IPS-20b (cell line): ENCODE measurements at regions not wholly inside any gene's neighbourhood (a gene's known extent, or its start where the extent isn't known, plus 50 kb on each side); places are given as distances from the start of the nearest gene placed in this dataset.

Experiments
- H3K27ac ChIP-seq: one replicate; pipeline ENCODE4 v1.5.1; 2013; ENCODE audit warnings: low read length
- H3K27me3 ChIP-seq: 2 replicates; pipeline ENCODE4 v1.6.1; 2013; ENCODE audit warnings: mild to moderate bottlenecking, low read length, inconsistent platforms; ENCODE audit not compliant: insufficient read depth
- H3K36me3 ChIP-seq: 2 replicates; pipeline ENCODE4 v1.6.1; 2013; ENCODE audit warnings: low read depth, mild to moderate bottlenecking, inconsistent platforms, low read length, moderate library complexity; ENCODE audit not compliant: insufficient read depth
- H3K4me1 ChIP-seq: 2 replicates; pipeline ENCODE4 v1.6.1; 2013; ENCODE audit warnings: mild to moderate bottlenecking, control low read depth, inconsistent platforms, low read length, moderate library complexity; ENCODE audit not compliant: insufficient read depth
- H3K4me3 ChIP-seq: 2 replicates; pipeline ENCODE4 v1.5.1; 2013; ENCODE audit warnings: mild to moderate bottlenecking, low read length, inconsistent platforms
- H3K9ac ChIP-seq: 2 replicates; pipeline ENCODE4 v1.6.1; 2013; ENCODE audit warnings: low read depth, mild to moderate bottlenecking, inconsistent platforms, low read length, moderate library complexity
- H3K9me3 ChIP-seq: 2 replicates; pipeline ENCODE4 v1.6.1; 2013; ENCODE audit warnings: mild to moderate bottlenecking, low read depth, low read length, inconsistent platforms; ENCODE audit not compliant: insufficient read depth

DNA sequence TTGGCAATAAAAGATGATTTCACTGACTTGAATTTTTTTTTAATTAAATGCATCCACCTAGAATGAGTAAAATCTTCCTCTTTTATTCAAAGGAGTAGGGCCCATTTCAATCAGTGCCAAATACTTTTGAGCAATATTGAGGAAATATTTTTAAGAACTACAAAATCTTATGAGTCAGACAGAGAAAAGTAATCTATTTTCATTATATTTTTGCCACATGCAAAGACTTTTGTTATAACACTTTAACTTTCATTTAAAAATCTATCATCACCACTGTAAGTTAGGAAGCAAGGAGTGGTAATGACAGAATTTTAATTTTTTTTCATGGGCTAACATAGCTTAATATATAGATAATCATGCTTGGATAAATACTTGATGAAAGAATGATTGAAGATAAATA, 345.2 kb upstream of the KITLG start:
- H3K36me3 ChIP-seq = no peaks in the 10 kb centered on the region
- no peak overlapping the region for H3K9ac ChIP-seq
- no peak overlapping the region for H3K4me3 ChIP-seq
- no peak overlapping the region for H3K27ac ChIP-seq
- no peaks in the 10 kb centered on the region for H3K9me3 ChIP-seq
- H3K27me3 ChIP-seq = no peaks in the 10 kb centered on the region
- peaks cover 17% of the 10 kb centered on the region for H3K4me1 ChIP-seq

DNA sequence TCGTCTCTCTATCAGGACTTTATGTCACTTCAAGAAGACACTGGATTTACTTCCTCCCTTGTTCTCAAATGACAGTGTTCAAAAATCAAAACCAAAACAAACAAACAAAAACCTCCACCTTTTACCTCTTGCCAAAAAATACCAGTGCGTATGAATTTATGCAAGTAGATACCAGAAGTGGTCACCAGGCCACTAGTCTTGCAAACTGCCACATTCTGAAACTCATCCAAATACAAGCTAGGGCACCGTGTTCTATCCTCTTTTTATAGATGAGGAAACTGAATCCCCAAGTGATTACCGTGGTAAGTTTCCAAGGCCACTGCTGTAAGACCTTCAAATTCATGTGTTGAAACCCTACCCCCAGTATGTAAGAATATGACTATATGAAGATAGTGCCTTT, 343.9 kb upstream of the KITLG start:
- H3K36me3 ChIP-seq = no peaks in the 10 kb centered on the region
- H3K9ac ChIP-seq = no peak overlapping the region
- H3K27ac ChIP-seq = no peak overlapping the region
- no peak overlapping the region for H3K4me3 ChIP-seq
- H3K9me3 ChIP-seq = no peaks in the 10 kb centered on the region
- no peaks in the 10 kb centered on the region for H3K27me3 ChIP-seq
- peaks cover 17% of the 10 kb centered on the region for H3K4me1 ChIP-seq

DNA sequence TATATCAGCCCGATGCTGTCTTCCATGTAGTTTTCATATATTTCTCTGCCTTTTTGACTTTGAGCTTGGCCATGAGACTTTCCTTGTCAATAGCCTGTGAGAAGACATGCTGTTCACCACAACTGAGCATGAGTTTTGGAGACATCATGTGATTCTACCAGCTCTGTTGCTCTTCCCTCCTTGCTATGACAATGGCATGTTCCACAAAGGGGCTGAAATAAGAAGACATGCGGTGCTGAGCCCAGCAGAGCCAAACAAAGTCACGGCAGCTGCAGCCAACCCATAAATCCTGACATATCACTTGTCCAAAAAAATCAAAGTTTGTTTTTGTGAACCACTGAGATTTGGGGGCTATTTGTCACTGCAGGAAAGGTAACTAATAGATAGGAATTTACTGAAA, 343.4 kb upstream of the KITLG start:
- Histone ChIP-seq H3K27ac (no peak overlapping the region), H3K4me3 (no peak overlapping the region), H3K27me3 (no peaks in the 10 kb centered on the region), H3K4me1 (peaks cover 17% of the 10 kb centered on the region), H3K9ac (no peak overlapping the region), H3K9me3 (no peaks in the 10 kb centered on the region), H3K36me3 (no peaks in the 10 kb centered on the region)

DNA sequence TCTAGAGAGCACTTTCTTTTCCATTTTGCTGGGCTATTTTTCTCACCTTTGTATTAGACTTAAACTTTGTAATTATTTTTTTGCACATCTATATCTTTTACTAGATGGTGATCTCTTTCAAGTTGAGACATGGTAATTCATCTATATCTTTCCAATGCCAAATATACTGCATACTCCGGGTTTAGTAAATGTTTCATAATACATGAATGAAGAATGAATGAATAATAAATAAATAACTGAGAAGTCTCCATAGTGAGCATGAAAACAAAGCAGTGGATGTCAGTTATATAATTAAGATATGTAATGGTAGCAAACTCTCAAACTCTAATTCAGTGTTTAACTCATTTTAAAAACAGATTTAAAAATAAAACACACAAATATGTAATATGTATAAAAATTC, 342.5 kb upstream of the KITLG start:
- Histone ChIP-seq H3K27ac (no peak overlapping the region), H3K4me1 (peaks cover 21% of the 10 kb centered on the region), H3K4me3 (no peak overlapping the region), H3K9ac (no peak overlapping the region), H3K36me3 (no peaks in the 10 kb centered on the region), H3K9me3 (no peaks in the 10 kb centered on the region), H3K27me3 (no peaks in the 10 kb centered on the region)

DNA sequence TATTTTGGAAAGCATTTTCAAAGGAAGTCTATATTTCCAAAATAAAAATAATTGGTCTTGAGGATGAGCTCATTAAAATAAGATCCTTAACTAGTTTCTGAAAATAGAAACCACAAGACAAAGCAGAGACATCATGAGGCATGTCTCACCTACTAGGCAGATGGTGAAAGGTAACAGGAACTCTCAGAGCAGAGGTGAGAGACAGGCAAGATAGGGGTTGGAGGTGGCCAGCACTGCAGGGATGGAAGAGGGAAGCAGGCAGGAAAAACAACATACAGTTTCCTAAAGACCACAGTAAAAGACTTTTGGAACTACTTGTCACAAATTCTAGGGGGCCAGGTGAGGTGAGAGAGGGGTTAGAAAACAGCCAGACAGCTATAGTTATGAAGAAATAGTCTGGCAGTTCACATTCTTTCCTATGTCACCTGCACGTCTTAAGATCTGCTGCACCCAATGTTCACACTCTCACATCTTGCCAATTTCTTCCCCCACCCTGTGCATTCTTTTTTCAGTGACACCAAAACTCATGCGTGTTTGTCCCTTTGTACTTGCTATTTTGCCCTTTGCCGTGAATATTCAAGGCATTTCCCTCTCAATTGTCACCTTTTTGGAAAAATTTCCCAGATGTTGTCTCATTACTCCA, 341.7 kb upstream of the KITLG start:
- no peak overlapping the region for H3K27ac ChIP-seq
- H3K36me3 ChIP-seq = no peaks in the 10 kb centered on the region
- H3K9me3 ChIP-seq = no peaks in the 10 kb centered on the region
- H3K4me3 ChIP-seq = no peak overlapping the region
- peaks cover 24% of the 10 kb centered on the region for H3K4me1 ChIP-seq
- no peak overlapping the region for H3K9ac ChIP-seq
- no peaks in the 10 kb centered on the region for H3K27me3 ChIP-seq

DNA sequence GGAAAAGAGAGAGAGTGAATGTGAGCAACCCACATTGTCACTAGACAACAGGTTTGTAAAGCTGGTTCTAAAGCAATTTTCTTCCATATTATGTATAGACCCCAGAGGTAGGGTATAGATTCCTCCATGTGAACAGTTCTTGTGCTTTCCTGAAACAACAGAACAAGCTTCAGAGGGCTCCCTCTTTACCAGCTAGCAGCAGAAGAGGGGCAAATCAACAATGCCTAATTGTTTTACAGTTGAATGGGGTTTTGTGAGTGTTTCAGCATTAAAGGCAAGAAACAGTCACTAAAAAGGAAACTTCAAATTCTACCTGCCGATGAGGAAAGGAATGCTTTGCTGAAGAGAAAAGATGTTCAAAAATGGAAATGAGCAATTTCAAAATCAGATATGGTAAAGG, 341.2 kb upstream of the KITLG start:
- no peak overlapping the region for H3K9ac ChIP-seq
- H3K4me1 ChIP-seq = peaks cover 24% of the 10 kb centered on the region
- no peak overlapping the region for H3K27ac ChIP-seq
- no peaks in the 10 kb centered on the region for H3K27me3 ChIP-seq
- no peak overlapping the region for H3K4me3 ChIP-seq
- no peaks in the 10 kb centered on the region for H3K36me3 ChIP-seq
- no peaks in the 10 kb centered on the region for H3K9me3 ChIP-seq

DNA sequence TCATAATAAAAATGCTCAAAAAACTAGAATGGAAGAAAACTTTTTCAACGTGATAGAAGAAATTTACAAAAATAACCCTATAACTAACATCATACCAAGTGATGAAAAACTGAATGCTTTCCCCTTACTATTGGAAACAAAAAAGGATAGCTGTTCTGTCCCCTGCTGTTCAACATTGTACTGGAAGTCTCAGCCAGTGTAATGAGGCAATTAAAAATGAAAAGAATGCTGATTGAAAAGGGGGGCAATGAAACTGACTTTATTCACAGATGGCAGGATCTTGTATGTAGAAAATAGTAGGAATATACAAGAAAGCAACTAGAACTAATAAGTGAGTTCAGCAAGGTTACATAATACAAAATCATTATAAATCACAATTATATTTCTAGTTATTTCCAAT, 337.9 kb upstream of the KITLG start:
- peaks cover 24% of the 10 kb centered on the region for H3K4me1 ChIP-seq
- no peak overlapping the region for H3K27ac ChIP-seq
- H3K36me3 ChIP-seq = no peaks in the 10 kb centered on the region
- H3K4me3 ChIP-seq = no peak overlapping the region
- H3K9me3 ChIP-seq = peaks cover 8% of the 10 kb centered on the region
- no peaks in the 10 kb centered on the region for H3K27me3 ChIP-seq
- no peak overlapping the region for H3K9ac ChIP-seq

DNA sequence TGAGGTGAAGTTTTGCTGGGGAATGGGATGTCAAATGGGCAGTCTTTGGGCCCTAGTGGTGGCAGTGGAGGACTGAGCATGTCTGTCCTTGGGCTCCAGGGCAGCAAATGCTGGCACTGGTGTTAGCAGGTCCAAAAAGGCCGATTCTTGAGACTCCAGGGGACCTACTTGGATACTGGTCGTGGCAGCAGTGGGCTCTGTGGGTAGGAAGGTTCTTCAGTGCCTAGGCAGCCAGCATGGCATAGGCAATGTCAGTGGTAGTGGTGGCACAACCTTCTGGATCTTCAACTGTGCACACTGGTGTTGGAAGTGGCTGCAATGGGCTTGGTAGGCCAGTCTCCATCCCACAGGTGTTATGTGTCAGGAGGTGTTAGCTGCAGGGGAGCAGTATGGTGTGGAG, 334.7 kb upstream of the KITLG start:
- Histone ChIP-seq H3K4me1 (peaks cover 7% of the 10 kb centered on the region; the same call in 1 of the 2 replicates), H3K9me3 (peaks cover 8% of the 10 kb centered on the region), H3K27me3 (no peaks in the 10 kb centered on the region), H3K4me3 (no peak overlapping the region), H3K36me3 (no peaks in the 10 kb centered on the region), H3K27ac (no peak overlapping the region), H3K9ac (no peak overlapping the region)

DNA sequence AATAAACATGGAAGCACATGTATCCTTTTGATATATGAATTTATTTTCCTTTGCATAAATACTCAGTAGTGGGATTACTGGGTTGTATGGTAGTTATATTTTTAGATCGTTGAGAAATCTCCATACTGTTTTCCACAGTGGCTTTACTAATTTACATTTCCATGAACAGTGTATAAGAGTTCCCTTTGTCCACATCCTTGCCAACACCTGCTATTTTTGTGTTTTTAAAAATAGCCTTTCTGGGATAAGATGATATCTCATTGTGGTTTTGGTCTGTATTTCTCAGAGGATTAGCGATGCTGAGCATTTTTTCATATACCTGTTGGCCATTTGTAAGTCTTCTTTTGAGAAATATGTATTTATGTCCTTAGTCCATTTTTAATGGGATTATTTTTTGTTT, 329.2 kb upstream of the KITLG start:
- Histone ChIP-seq H3K27ac (no peak overlapping the region), H3K9ac (no peak overlapping the region), H3K4me3 (no peak overlapping the region), H3K27me3 (no peaks in the 10 kb centered on the region), H3K4me1 (no peaks in the 10 kb centered on the region), H3K36me3 (no peaks in the 10 kb centered on the region), H3K9me3 (peaks cover under 1% of the 10 kb centered on the region; the same call in 1 of the 2 replicates)

DNA sequence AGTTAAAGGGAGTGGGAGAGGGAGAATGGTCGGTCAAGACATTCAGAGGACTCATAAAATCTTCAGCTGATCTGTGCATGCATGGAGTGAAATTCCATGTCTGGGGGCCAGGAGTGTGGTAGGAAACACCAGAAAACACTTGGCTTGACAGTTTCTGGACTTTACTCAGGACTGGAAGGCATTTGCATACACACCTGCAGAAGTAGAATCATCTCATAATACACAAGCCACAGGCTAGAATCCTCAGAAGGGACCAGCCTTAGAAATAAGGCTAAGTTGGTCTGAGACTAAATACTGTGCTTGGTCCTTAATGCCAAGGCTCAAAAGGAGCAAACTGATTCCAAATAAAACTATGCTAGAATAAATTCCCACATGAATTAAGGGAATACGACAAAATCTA, 328.1 kb upstream of the KITLG start:
- Histone ChIP-seq H3K27me3 (no peaks in the 10 kb centered on the region), H3K9ac (no peak overlapping the region), H3K4me1 (no peaks in the 10 kb centered on the region), H3K4me3 (no peak overlapping the region), H3K9me3 (no peaks in the 10 kb centered on the region; the same call in 1 of the 2 replicates), H3K27ac (no peak overlapping the region), H3K36me3 (no peaks in the 10 kb centered on the region)

DNA sequence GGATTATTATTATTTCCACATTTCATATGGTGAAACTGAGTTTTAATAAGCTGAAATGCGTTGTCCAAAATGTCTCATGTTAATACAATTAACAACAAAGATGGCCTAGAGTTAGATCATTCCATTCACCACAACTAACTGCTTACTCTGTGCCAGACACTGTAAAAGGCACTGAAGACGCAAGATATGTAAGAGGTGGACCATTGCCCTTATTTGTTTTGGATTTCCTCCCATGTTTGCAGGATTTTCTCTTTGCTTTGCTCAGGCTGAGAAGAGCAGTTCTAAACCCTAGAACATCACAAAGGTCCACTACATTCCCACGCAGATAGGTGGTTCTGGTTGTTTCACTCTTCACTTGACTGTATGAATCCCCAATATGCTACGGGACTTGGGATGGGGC, 324.4 kb upstream of the KITLG start:
- Histone ChIP-seq H3K4me1 (no peaks in the 10 kb centered on the region), H3K36me3 (no peaks in the 10 kb centered on the region), H3K9me3 (no peaks in the 10 kb centered on the region), H3K9ac (no peak overlapping the region), H3K4me3 (no peak overlapping the region), H3K27ac (no peak overlapping the region), H3K27me3 (no peaks in the 10 kb centered on the region)

DNA sequence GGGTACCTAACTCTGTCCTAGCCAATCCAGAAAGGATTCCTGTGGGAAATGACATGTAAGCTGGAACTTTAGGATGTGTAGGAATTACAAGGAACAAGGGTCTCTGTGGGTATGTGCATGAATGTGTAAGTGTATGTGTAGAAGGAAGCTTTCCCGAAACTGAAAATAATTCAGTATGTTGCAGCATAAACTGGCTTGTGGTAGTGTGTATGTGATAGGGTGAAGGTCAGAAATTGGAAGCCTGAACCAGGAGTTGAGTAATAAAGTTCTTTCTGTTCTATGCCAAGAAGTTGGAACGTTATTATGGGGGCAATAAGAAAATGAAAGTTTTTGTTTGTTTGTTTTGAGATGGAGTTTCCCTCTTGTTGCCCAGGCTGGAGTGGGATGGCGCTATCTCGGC, 323.1 kb upstream of the KITLG start:
- Histone ChIP-seq H3K27ac (no peak overlapping the region), H3K4me1 (no peaks in the 10 kb centered on the region), H3K4me3 (no peak overlapping the region), H3K9me3 (no peaks in the 10 kb centered on the region), H3K27me3 (no peaks in the 10 kb centered on the region), H3K36me3 (no peaks in the 10 kb centered on the region), H3K9ac (no peak overlapping the region)
